Endothelial cell of umbilical vein (primary cell): ENCODE measurements at regions not wholly inside any gene's neighbourhood (a gene's known extent, or its start where the extent isn't known, plus 50 kb on each side); places are given as distances from the start of the nearest gene placed in this dataset.

Experiments
- CTCF ChIP-seq, 2 donors: IDR thresholded peaks; 1 replicate in 1 of 2; 2 replicates in 1 of 2; pipeline ENCODE4 v1.5.1; 2011; ENCODE audit warnings: low read length in 2 of 2, mild to moderate bottlenecking in 2 of 2, moderate library complexity in 2 of 2, control low read depth in 1 of 2, inconsistent platforms in 1 of 2, low read depth in 1 of 2; ENCODE audit not compliant: insufficient read depth in 1 of 2; ENCODE audit errors: extremely low read depth in 1 of 2
- EZH2 ChIP-seq: IDR thresholded peaks from 2 replicates; pipeline ENCODE4 v1.6.1; 2012; ENCODE audit warnings: borderline replicate concordance, low read depth, mild to moderate bottlenecking, moderate library complexity, low read length, inconsistent platforms; ENCODE audit not compliant: severe bottlenecking
- FOS ChIP-seq: IDR thresholded peaks from 2 replicates; pipeline ENCODE4 v1.6.1; 2011; ENCODE audit warnings: mild to moderate bottlenecking, low read length, moderate library complexity, borderline replicate concordance; ENCODE audit not compliant: insufficient read depth
- JUN ChIP-seq: IDR thresholded peaks from 2 replicates; pipeline ENCODE4 v1.6.1; 2011; ENCODE audit warnings: borderline replicate concordance, low read depth; ENCODE audit not compliant: insufficient read length, insufficient read depth
- MYC ChIP-seq: IDR thresholded peaks from one replicate; pipeline ENCODE4 v1.6.1; 2011; ENCODE audit warnings: mild to moderate bottlenecking, low read depth, low read length
- POLR2A ChIP-seq: IDR thresholded peaks from 2 replicates; pipeline ENCODE4 v1.6.1; 2012; ENCODE audit warnings: low read depth, mild to moderate bottlenecking, control low read depth, low read length
- POLR2AphosphoS5 ChIP-seq: IDR thresholded peaks from 2 replicates; pipeline ENCODE4 v1.6.1; 2012; ENCODE audit warnings: low read depth, mild to moderate bottlenecking, control low read depth, low read length, moderate library complexity; ENCODE audit not compliant: insufficient read depth
- TF ChIP-seq, protein P1 (sequence below): IDR thresholded peaks from 2 replicates; pipeline ENCODE4 v1.6.1; 2011; ENCODE audit not compliant: insufficient read depth, insufficient read length

DNA sequence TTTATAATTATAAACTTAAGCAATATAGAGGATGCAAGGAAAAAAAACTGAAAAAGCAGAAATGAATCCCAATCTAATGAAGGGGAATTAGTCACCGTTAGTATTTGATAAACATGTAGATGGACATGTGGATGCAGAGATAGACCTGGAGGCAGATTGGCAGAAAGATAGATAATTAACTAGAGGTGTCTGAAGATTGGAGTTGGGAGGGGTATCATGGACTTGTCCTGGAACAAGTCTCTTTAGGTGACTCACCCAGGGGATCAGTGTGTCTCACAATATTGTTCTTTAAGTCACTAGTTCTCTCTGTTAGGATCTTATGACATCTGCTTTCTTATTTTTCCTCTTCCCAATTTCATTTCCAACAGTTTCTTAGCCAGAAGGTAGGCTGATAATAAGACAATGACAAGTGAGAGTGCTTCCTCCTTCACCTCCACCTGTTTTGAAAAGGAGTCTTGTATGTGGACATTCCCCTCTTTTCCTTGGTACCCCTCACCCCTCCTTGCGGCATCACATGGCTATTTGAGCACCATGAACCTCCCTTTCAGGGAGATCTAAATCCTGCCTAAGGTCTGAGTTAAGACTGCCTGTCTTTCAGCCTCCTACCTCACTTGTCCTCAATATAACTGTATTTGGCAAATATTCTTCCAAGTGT is 987.7 kb downstream of the TSN start:
- TF ChIP-seq POLR2A, result no peak
- no peak for TF ChIP-seq CTCF (IDR thresholded peaks at IDR 0.05; ENCODE audit: extremely low read depth in 1 of 2, insufficient read depth in 1 of 2, low read depth in 1 of 2, low read length in 2 of 2)
- no peak for TF ChIP-seq POLR2AphosphoS5
- TF ChIP-seq EZH2, result no peak
- no peak for TF ChIP-seq MYC
- no peak for TF ChIP-seq JUN
- TF ChIP-seq FOS, result no peak
- TF ChIP-seq, protein P1, sequence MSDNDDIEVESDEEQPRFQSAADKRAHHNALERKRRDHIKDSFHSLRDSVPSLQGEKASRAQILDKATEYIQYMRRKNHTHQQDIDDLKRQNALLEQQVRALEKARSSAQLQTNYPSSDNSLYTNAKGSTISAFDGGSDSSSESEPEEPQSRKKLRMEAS, result no peak
